Spleen (tissue), 11 donors: ENCODE measurements at regions not wholly inside any gene's neighbourhood (a gene's known extent, or its start where the extent isn't known, plus 50 kb on each side); places are given as distances from the start of the nearest gene placed in this dataset.

Experiments
- DNase-seq: peaks from one replicate; pipeline ENCODE4 v3.0.0-alpha.2; 2020
- H3K27ac ChIP-seq, 8 donors: fragments of 200-600 bp; sonication (generic) in 7 of 8; 1 replicate in 4 of 8; 2 replicates in 4 of 8; pipeline versions ENCODE4 v1.5.0 to v1.8.0; 2016 to 2021; ENCODE audit warnings: inconsistent platforms in 4 of 8, mild to moderate bottlenecking in 4 of 8, moderate library complexity in 1 of 8
- H3K27me3 ChIP-seq, 7 donors: fragments of 200-600 bp; sonication (generic) in 6 of 7; replicated peaks in 1 of 7; 1 replicate in 4 of 7; 2 replicates in 3 of 7; pipeline versions ENCODE4 v1.5.0 to v1.8.0; 2016 to 2021; ENCODE audit warnings: inconsistent platforms in 3 of 7, mild to moderate bottlenecking in 1 of 7
- H3K36me3 ChIP-seq, 6 donors: fragments of 200-600 bp; sonication (generic) in 5 of 6; 1 replicate in 4 of 6; 2 replicates in 2 of 6; pipeline versions ENCODE4 v1.5.0 to v1.8.0; 2016 to 2021; ENCODE audit warnings: inconsistent platforms in 2 of 6
- H3K4me1 ChIP-seq, 6 donors: fragments of 200-600 bp; sonication (generic) in 5 of 6; 1 replicate in 3 of 6; 2 replicates in 3 of 6; pipeline versions ENCODE4 v1.5.0 to v1.8.0; 2016 to 2021; ENCODE audit warnings: inconsistent platforms in 3 of 6
- H3K4me3 ChIP-seq, 8 donors: fragments of 200-600 bp; sonication (generic) in 7 of 8; 1 replicate in 4 of 8; 2 replicates in 4 of 8; pipeline versions ENCODE4 v1.5.0 to v1.8.0; 2016 to 2021; ENCODE audit warnings: inconsistent platforms in 4 of 8, mild to moderate bottlenecking in 4 of 8, moderate library complexity in 2 of 8
- H3K9me3 ChIP-seq, 8 donors: fragments of 200-600 bp; sonication (generic) in 7 of 8; 1 replicate in 4 of 8; 2 replicates in 4 of 8; pipeline versions ENCODE4 v1.5.0 to v1.8.0; 2016 to 2021; ENCODE audit warnings: inconsistent platforms in 4 of 8
- CTCF ChIP-seq, 11 experiments: fragments of 200-600 bp in 7 of 11; fragments of 450-650 bp in 4 of 11; sonication (generic) in 4 of 11; IDR thresholded peaks in 8 of 11; conservative IDR thresholded peaks in 3 of 11; 1 replicate in 7 of 11; 2 replicates in 4 of 11; pipeline versions ENCODE4 v1.4.0 to v1.8.0; 2016 to 2021; ENCODE audit warnings: antibody characterized with exemption in 11 of 11, inconsistent platforms in 4 of 11, mild to moderate bottlenecking in 1 of 11
- POLR2A ChIP-seq, 3 donors: fragments of 450-650 bp; IDR thresholded peaks; one replicate each; pipeline ENCODE4 v1.5.1; 2017; ENCODE audit warnings: antibody characterized with exemption in 3 of 3, mild to moderate bottlenecking in 1 of 3
- POLR2AphosphoS5 ChIP-seq, 3 donors: sonication (generic); formaldehyde crosslinking; IDR thresholded peaks; one replicate each; pipeline ENCODE4 v1.5.1; 2017; ENCODE audit warnings: antibody characterized with exemption in 3 of 3
- WGBS, 5 donors: extraction: QIAGEN DNeasy Blood & Tissue Kit in 3 of 5; methylation state at CpG; one replicate each; pipeline versions ENCODE4 v1.1.5 to v1.1.7; 2013 to 2018; 5-methylcytosine and 5-hydroxymethylcytosine counted together
- intact Hi-C: fragments of 100-400 bp; cut with DNase I; formaldehyde crosslinking; loops from one replicate; pipeline ENCODE4 v1.15.0; 2023; ENCODE audit warnings: low total_unique reads
- donor health status: healthy with polysubstance abuse.
- donor health status: DM: no; HTN: no; CAD: no; lungs with moderate emphysema.
- donor health status: DM: no; HTN: no; CAD: no.
- donor health status: Bipolar disorder and iron deficiency.
- donor health status: healthy.
- donor health status: DM: no; HTN: no; CAD: no.
- donor health status: DM: yes; HTN: yes; CAD: no.

GRCh38 chrX:96373047-96373355, 311.6 kb upstream of the DIAPH2 start:
- H3K27me3 ChIP-seq, result peaks cover 0 to 4% (median 0%) of the 10 kb centered on the region in 7 donors
- H3K36me3 ChIP-seq, result no peaks in the 10 kb centered on the region
- TF ChIP-seq CTCF (IDR thresholded peaks at IDR 0.05 in 8 of 11, conservative IDR thresholded peaks at IDR 0.05 in 3 of 11) (no peak), POLR2AphosphoS5 (IDR thresholded peaks at IDR 0.05) (no peak)
- no peaks in the 10 kb centered on the region for H3K4me1 ChIP-seq
- H3K27ac ChIP-seq, result no peak overlapping the region
- H3K9me3 ChIP-seq, result no peaks in the 10 kb centered on the region
- H3K4me3 ChIP-seq, result no peak overlapping the region
- WGBS, 5 donors, result 29 to 42% (median 34%) methylated on average over 4 of the region's 4 CpGs
- intact Hi-C loops, result no loop called here
- no peak for DNase-seq

- TF ChIP-seq POLR2AphosphoS5 (IDR thresholded peaks at IDR 0.05) (no peak), POLR2A (IDR thresholded peaks at IDR 0.05) (no peak), CTCF (IDR thresholded peaks at IDR 0.05 in 8 of 11, conservative IDR thresholded peaks at IDR 0.05 in 3 of 11) (no peak)
- intact Hi-C loops, result no loop called here
- no peaks in the 10 kb centered on the region for H3K36me3 ChIP-seq
- H3K27ac ChIP-seq, result no peak overlapping the region
- peaks cover 0 to 4% (median 0%) of the 10 kb centered on the region in 7 donors for H3K27me3 ChIP-seq
- H3K9me3 ChIP-seq, result no peaks in the 10 kb centered on the region
- DNase-seq, result no peak
- H3K4me3 ChIP-seq, result no peak overlapping the region
- WGBS, 5 donors, result 62 to 83% (median 69%) methylated on average over 2 of the region's 2 CpGs
- no peaks in the 10 kb centered on the region for H3K4me1 ChIP-seq
Measured at GRCh38 chrX:96376266-96376665, 308.4 kb upstream of the DIAPH2 start.

GRCh38 chrX:96379951-96380350, 304.7 kb upstream of the DIAPH2 start:
- Histone ChIP-seq H3K4me3 (no peak overlapping the region), H3K36me3 (no peaks in the 10 kb centered on the region), H3K4me1 (no peaks in the 10 kb centered on the region), H3K27ac (no peak overlapping the region), H3K9me3 (no peaks in the 10 kb centered on the region), H3K27me3 (no peaks in the 10 kb centered on the region)
- intact Hi-C loops, result no loop called here
- DNase-seq, result no peak
- 13 to 38% (median 33%) methylated on average over 1 of the region's 1 CpG for WGBS, 5 donors
- TF ChIP-seq CTCF (IDR thresholded peaks at IDR 0.05 in 8 of 11, conservative IDR thresholded peaks at IDR 0.05 in 3 of 11), result no peak
- TF ChIP-seq POLR2A (IDR thresholded peaks at IDR 0.05), result no peak
- no peak for TF ChIP-seq POLR2AphosphoS5 (IDR thresholded peaks at IDR 0.05)

- H3K27me3 ChIP-seq, result no peaks in the 10 kb centered on the region
- DNase-seq, result no peak
- H3K4me3 ChIP-seq, result no peak overlapping the region
- H3K27ac ChIP-seq, result no peak overlapping the region
- no peak for TF ChIP-seq CTCF (IDR thresholded peaks at IDR 0.05 in 8 of 11, conservative IDR thresholded peaks at IDR 0.05 in 3 of 11)
- TF ChIP-seq POLR2AphosphoS5 (IDR thresholded peaks at IDR 0.05), result no peak
- no peak for TF ChIP-seq POLR2A (IDR thresholded peaks at IDR 0.05)
- intact Hi-C loops, result no loop called here
- H3K4me1 ChIP-seq, result no peaks in the 10 kb centered on the region
- H3K9me3 ChIP-seq, result no peaks in the 10 kb centered on the region
- no peaks in the 10 kb centered on the region for H3K36me3 ChIP-seq
Measured at GRCh38 chrX:96382018-96382417, 302.6 kb upstream of the DIAPH2 start.
